ENCODE measurements at regions not wholly inside any gene's neighbourhood (a gene's known extent, or its start where the extent isn't known, plus 50 kb on each side); places are given as distances from the start of the nearest gene placed in this dataset.

DNA sequence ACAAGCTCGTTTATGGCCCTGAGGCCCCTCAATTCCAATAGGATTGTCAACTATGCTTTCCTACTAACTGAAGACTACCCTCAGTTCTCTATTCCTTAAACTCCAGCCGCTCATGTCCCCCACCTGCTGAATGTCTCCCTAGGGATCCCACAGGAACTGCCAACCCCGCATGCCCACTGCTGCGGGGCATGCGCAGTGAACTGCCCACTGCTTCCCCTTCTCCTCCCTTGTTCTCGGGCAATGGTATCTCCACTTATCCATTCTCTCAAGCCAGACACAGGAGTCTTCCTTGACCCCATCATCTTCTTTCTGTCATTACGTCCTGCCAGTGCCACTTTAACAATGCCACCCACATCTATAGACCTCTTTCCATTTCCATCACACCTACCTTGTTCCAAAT is 90.0 kb downstream of the FGF18 start:
- DNase-seq (no peak), ATAC-seq (no peak)
- Mint-ChIP-seq H3K4me3 (no peak overlapping the region), H3K27ac (no peak overlapping the region), H3K9me3 (ENCODE audit: insufficient read depth) (no peaks in the 10 kb centered on the region), H3K4me1 (ENCODE audit: low read depth) (no peaks in the 10 kb centered on the region), H3K36me3 (ENCODE audit: low read depth) (no peaks in the 10 kb centered on the region), H3K27me3 (ENCODE audit: low read depth) (peaks cover 11% of the 10 kb centered on the region)
- CTCF ChIA-PET: no interaction called here
- POLR2A ChIA-PET: interaction anchor here (0.6 kb wide), 1 partner anchor 1107 kb away, joined by 3 read pairs; no protein-coding TSS in a partner anchor

DNA sequence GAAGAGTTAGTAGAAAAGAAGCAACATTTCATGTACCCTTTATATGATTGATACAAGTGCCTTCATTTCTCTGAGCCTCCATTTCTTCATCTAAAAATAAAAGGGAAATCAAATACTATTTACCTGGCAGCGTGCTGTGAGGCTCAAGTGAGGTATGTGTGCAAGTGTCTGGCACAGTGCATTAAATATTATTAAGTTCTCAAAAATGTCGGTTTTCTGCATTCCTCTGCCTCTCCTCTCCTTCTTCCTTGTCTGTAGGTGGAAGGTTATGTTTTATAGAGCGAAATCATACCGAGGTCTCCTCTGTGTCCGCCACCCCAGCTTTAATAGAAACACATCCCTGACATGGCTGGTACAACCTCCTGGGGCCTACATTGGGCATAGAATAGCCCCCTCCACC is 93.0 kb downstream of the FGF18 start:
- Mint-ChIP-seq H3K4me1 (ENCODE audit: low read depth) (no peaks in the 10 kb centered on the region), H3K36me3 (ENCODE audit: low read depth) (no peaks in the 10 kb centered on the region), H3K27ac (no peak overlapping the region), H3K4me3 (no peak overlapping the region), H3K9me3 (ENCODE audit: insufficient read depth) (no peaks in the 10 kb centered on the region), H3K27me3 (ENCODE audit: low read depth) (peaks cover 11% of the 10 kb centered on the region)
- ChIA-PET CTCF (no interaction called here), POLR2A (no interaction called here)
- ATAC-seq (no peak), DNase-seq (no peak)

- no peak overlapping the region for H3K27ac Mint-ChIP-seq
- ChIA-PET CTCF (no interaction called here), POLR2A (interaction anchor here (0.7 kb wide), 1 partner anchor 72 kb away, joined by 4 read pairs; no protein-coding TSS in a partner anchor)
- no peak overlapping the region for H3K4me3 Mint-ChIP-seq
- DNase-seq (no peak), ATAC-seq (no peak)
- no peaks in the 10 kb centered on the region for H3K4me1 Mint-ChIP-seq (ENCODE audit: low read depth)
- H3K9me3 Mint-ChIP-seq (ENCODE audit: insufficient read depth): no peaks in the 10 kb centered on the region
- H3K36me3 Mint-ChIP-seq (ENCODE audit: low read depth): no peaks in the 10 kb centered on the region
- peaks cover 11% of the 10 kb centered on the region for H3K27me3 Mint-ChIP-seq (ENCODE audit: low read depth)
Observed at GRCh38 chr5:171513591-171513990, 94.1 kb downstream of the FGF18 start.

- ChIA-PET POLR2A (no interaction called here), CTCF (no interaction called here)
- Mint-ChIP-seq H3K9me3 (ENCODE audit: insufficient read depth) (no peaks in the 10 kb centered on the region), H3K4me1 (ENCODE audit: low read depth) (no peaks in the 10 kb centered on the region), H3K4me3 (no peak overlapping the region), H3K27me3 (ENCODE audit: low read depth) (peaks cover 4% of the 10 kb centered on the region), H3K27ac (no peak overlapping the region), H3K36me3 (ENCODE audit: low read depth) (no peaks in the 10 kb centered on the region)
- ATAC-seq (no peak), DNase-seq (no peak)
Observed at GRCh38 chr5:171518916-171519315, 99.5 kb downstream of the FGF18 start.

DNA sequence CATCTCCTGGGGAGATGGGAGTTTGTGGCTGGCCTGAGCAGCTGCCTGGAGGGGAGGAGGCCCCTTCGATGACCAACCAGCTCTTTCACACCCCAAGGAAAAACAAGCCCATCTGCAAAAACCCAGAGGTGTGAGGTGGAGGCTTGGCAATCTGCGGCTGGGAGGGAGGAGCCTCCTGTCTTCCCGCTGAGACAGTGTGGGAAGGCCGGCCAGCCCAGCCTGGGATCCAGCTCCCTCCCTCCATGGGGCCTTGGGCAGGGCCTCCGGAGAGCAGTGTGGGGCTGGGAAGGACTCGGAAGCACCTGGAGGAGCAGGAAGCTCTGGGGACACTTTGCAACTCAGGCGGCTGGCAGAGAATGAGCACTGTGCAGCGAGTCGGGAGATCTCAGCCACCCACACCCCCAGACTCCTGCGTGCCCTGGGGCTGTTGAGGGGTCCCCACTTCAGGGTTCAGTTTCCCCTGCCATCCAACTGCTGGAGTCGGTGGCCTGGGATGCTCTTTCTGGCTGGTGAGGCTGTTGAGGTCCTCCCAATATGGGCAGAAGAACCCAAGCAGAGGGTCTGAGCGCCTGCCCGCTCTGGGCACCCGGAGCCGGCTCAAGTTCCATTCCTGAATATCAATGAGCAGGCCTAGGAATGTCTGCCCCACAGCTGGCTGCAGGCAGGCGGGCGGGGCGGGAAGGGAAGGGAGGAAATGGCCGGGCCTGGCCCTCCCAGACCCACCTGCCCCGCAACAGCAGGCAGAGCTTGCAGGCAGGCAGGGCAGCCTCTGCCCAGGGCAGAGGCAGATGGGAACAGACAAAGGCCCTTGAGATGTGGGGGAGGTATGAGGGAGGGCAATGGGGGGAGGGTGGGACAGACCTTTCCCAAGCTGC is 101.1 kb downstream of the FGF18 start:
- ATAC-seq (no peak), DNase-seq (no peak)
- Mint-ChIP-seq H3K9me3 (ENCODE audit: insufficient read depth) (no peaks in the 10 kb centered on the region), H3K27ac (no peak overlapping the region), H3K27me3 (ENCODE audit: low read depth) (peaks cover 2% of the 10 kb centered on the region), H3K4me3 (no peak overlapping the region), H3K4me1 (ENCODE audit: low read depth) (no peaks in the 10 kb centered on the region), H3K36me3 (ENCODE audit: low read depth) (no peaks in the 10 kb centered on the region)
- POLR2A ChIA-PET: no interaction called here
- CTCF ChIA-PET: no interaction called here

DNA sequence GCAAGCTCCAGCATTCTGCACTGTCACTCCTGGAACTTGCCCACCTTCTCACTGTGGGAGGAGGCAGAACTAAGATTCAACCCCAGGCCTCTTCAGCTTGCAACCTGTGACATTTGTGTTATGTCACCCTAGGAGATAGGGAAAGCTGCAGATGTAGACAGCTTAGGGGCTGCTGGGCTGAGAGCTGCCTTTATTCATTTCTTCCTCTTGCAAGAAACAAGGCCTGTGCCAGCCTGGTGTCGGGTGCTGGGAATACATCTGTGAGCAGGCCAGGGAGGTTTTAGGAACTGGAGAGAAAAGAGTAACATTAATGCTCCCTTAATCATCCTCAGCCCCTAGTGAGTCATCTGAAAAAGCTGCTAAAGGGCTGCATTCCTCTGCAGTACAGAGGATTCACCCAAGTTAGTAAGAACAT is 101.8 kb downstream of the FGF18 start:
- DNase-seq (no peak), ATAC-seq (no peak)
- ChIA-PET POLR2A (no interaction called here), CTCF (no interaction called here)
- no peak overlapping the region for H3K4me3 Mint-ChIP-seq
- no peaks in the 10 kb centered on the region for H3K9me3 Mint-ChIP-seq (ENCODE audit: insufficient read depth)
- H3K36me3 Mint-ChIP-seq (ENCODE audit: low read depth): no peaks in the 10 kb centered on the region
- H3K4me1 Mint-ChIP-seq (ENCODE audit: low read depth): no peaks in the 10 kb centered on the region
- H3K27ac Mint-ChIP-seq: no peak overlapping the region
- H3K27me3 Mint-ChIP-seq (ENCODE audit: low read depth): peaks cover 2% of the 10 kb centered on the region

GRCh38 chr5:171521679-171522078 is 102.2 kb downstream of the FGF18 start:
- H3K4me1 Mint-ChIP-seq (ENCODE audit: low read depth): no peaks in the 10 kb centered on the region
- CTCF ChIA-PET: no interaction called here

GRCh38 chr5:171523781-171524180 is 104.3 kb downstream of the FGF18 start:
- no peak overlapping the region for H3K4me3 Mint-ChIP-seq
- ATAC-seq: no peak
- ChIA-PET CTCF (no interaction called here), POLR2A (no interaction called here)
- H3K27ac Mint-ChIP-seq: no peak overlapping the region
- no peaks in the 10 kb centered on the region for H3K27me3 Mint-ChIP-seq (ENCODE audit: low read depth)
- no peaks in the 10 kb centered on the region for H3K4me1 Mint-ChIP-seq (ENCODE audit: low read depth)
- DNase-seq: no peak
- no peaks in the 10 kb centered on the region for H3K36me3 Mint-ChIP-seq (ENCODE audit: low read depth)
- no peaks in the 10 kb centered on the region for H3K9me3 Mint-ChIP-seq (ENCODE audit: insufficient read depth)

More at GRCh38 chr5:171521679-171522078, 102.2 kb downstream of the FGF18 start:
- Mint-ChIP-seq H3K36me3 (ENCODE audit: low read depth) (no peaks in the 10 kb centered on the region), H3K4me3 (no peak overlapping the region), H3K9me3 (ENCODE audit: insufficient read depth) (no peaks in the 10 kb centered on the region), H3K27ac (no peak overlapping the region), H3K27me3 (ENCODE audit: low read depth) (no peaks in the 10 kb centered on the region)
- ATAC-seq: no peak
- no peak for DNase-seq
- POLR2A ChIA-PET: no interaction called here

DNA sequence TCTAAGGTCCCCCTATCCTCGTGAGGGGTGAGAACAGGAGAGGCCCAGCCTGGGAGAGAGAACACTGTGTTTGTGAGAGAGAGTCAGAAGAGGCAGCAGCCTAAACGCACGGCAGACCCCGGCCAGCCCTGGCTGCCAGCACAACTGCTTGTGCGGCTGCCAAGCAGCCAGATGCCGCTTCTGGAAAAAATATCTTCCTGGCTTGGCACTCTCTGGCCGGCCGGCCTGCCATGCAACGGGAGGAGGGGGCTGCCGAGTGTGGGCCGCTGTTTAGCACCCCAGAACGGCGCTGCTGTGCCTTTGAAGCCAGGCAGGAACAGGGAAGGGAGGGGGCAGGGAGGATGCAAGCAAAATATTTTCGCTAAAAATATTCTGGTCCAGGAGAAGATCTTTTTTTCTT is 105.0 kb downstream of the FGF18 start:
- Mint-ChIP-seq H3K4me3 (no peak overlapping the region), H3K4me1 (ENCODE audit: low read depth) (no peaks in the 10 kb centered on the region), H3K27ac (no peak overlapping the region), H3K27me3 (ENCODE audit: low read depth) (no peaks in the 10 kb centered on the region), H3K36me3 (ENCODE audit: low read depth) (no peaks in the 10 kb centered on the region), H3K9me3 (ENCODE audit: insufficient read depth) (no peaks in the 10 kb centered on the region)
- POLR2A ChIA-PET: no interaction called here
- ATAC-seq: no peak
- no peak for DNase-seq
- CTCF ChIA-PET: no interaction called here

DNA sequence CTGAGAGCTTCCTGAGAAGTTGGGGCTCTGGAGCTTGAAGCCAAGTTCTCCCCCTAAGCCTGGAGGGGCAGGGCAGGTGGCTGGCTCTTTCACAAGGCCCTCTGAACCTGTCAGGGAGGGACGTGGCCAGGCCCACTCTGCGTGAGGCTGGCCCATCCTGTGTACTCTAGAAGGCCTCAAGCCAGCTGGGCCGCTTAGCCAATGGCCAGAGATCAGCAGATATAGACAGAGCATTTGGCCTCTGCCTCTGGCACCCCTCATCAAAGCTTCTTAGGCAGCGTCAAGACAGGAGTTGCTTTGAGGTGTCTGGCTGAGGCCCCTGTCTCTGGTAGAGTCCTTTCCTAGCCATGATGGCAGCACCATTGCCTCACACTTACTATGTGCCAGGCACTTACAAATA is 105.6 kb downstream of the FGF18 start:
- CTCF ChIA-PET: no interaction called here
- no peaks in the 10 kb centered on the region for H3K36me3 Mint-ChIP-seq (ENCODE audit: low read depth)

GRCh38 chr5:171528036-171528435 is 108.6 kb downstream of the FGF18 start:
- ATAC-seq (no peak), DNase-seq (no peak)
- Mint-ChIP-seq H3K36me3 (ENCODE audit: low read depth) (no peaks in the 10 kb centered on the region), H3K9me3 (ENCODE audit: insufficient read depth) (no peaks in the 10 kb centered on the region), H3K4me1 (ENCODE audit: low read depth) (no peaks in the 10 kb centered on the region), H3K4me3 (no peak overlapping the region), H3K27me3 (ENCODE audit: low read depth) (peaks cover 4% of the 10 kb centered on the region), H3K27ac (no peak overlapping the region)
- CTCF ChIA-PET: no interaction called here
- POLR2A ChIA-PET: no interaction called here

More for the DNA sequence above, 105.6 kb downstream of the FGF18 start:
- POLR2A ChIA-PET: no interaction called here
- DNase-seq (no peak), ATAC-seq (no peak)
- no peaks in the 10 kb centered on the region for H3K9me3 Mint-ChIP-seq (ENCODE audit: insufficient read depth)
- no peaks in the 10 kb centered on the region for H3K27me3 Mint-ChIP-seq (ENCODE audit: low read depth)
- H3K27ac Mint-ChIP-seq: no peak overlapping the region
- H3K4me1 Mint-ChIP-seq (ENCODE audit: low read depth): no peaks in the 10 kb centered on the region
- H3K4me3 Mint-ChIP-seq: no peak overlapping the region

DNA sequence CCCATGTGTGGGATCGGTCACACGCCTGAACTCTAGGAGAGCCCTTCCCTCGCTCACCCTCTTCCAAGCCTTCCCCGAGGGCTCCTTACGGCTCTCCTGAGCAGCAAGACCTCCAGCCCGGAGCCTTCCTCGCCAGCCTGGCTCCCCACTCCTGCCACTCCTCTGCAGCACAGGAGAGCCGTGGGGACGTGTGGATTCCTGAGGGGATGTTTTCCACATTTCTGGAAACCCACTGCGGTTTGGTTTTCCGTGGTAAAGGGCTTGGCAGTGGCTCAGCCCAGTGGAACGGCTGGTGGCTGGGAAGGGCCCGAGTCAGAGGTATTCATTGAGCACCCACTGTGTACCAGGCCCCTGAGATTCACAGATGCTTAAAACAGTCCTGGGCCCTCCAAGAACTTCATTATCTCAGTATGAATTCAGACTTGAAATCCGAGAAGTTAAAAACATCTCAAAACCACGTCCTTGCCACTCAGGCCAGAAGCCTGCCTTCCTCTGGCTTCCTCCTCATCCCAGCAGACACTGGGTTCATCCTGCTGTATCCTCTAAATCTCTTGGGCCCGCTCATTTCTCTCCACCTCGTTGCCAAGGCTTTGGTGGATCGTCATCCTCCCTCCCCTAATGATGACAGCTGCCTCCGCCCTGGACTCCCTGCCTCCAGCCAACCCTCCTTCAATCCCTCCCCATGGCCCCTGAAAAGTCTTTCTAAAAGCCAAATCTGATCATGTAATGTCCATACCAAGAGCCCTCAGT is 109.6 kb downstream of the FGF18 start:
- POLR2A ChIA-PET: no interaction called here
- CTCF ChIA-PET: no interaction called here
- peaks cover 8% of the 10 kb centered on the region for H3K27me3 Mint-ChIP-seq (ENCODE audit: low read depth)

More for the DNA sequence above, 109.6 kb downstream of the FGF18 start:
- Mint-ChIP-seq H3K36me3 (ENCODE audit: low read depth) (no peaks in the 10 kb centered on the region), H3K4me1 (ENCODE audit: low read depth) (no peaks in the 10 kb centered on the region), H3K4me3 (no peak overlapping the region), H3K27ac (no peak overlapping the region), H3K9me3 (ENCODE audit: insufficient read depth) (no peaks in the 10 kb centered on the region)
- DNase-seq (no peak), ATAC-seq (no peak)

Measured in activated CD8-positive, alpha-beta T cell treated with anti-CD3 and anti-CD28 coated beads, Interleukin-2, amount 10 ng/mL, durations not matched to agents 7 days and 5 days (primary cell).